Karpas-422 (cell line): ENCODE measurements at regions not wholly inside any gene's neighbourhood (a gene's known extent, or its start where the extent isn't known, plus 50 kb on each side); places are given as distances from the start of the nearest gene placed in this dataset.

ENCODE experiments used
- DNase-seq: peaks from one replicate; pipeline ENCODE4 v3.0.0-alpha.2; 2015
- H2AFZ ChIP-seq: fragments of 200-600 bp; sonication (generic); 2 replicates; pipeline ENCODE4 v1.6.1; 2014; ENCODE audit warnings: antibody characterized with exemption, low read length, mixed read lengths
- H3K27ac ChIP-seq: fragments of 200-600 bp; sonication (generic); 2 replicates; pipeline ENCODE4 v1.5.1; 2014; ENCODE audit warnings: mild to moderate bottlenecking, low read length, moderate library complexity
- H3K27me3 ChIP-seq: fragments of 200-600 bp; sonication (generic); 2 replicates; pipeline ENCODE4 v1.6.1; 2014; ENCODE audit warnings: low read length, mixed read lengths
- H3K36me3 ChIP-seq: fragments of 200-600 bp; sonication (generic); 2 replicates; pipeline ENCODE4 v1.6.1; 2014; ENCODE audit warnings: low read length, mixed read lengths; ENCODE audit not compliant: insufficient read depth
- H3K4me1 ChIP-seq: fragments of 200-600 bp; sonication (generic); 2 replicates; pipeline ENCODE4 v1.6.1; 2014; ENCODE audit warnings: mild to moderate bottlenecking, low read length, mixed read lengths
- H3K4me2 ChIP-seq: fragments of 200-600 bp; sonication (generic); 2 replicates; pipeline ENCODE4 v1.6.1; 2014; ENCODE audit warnings: low read length, low read depth, mild to moderate bottlenecking; ENCODE audit not compliant: poor library complexity, severe bottlenecking
- H3K4me3 ChIP-seq: fragments of 200-600 bp; sonication (generic); 2 replicates; pipeline ENCODE4 v1.5.1; 2014; ENCODE audit warnings: mild to moderate bottlenecking, antibody characterized with exemption, low read length, mixed read lengths
- H3K79me2 ChIP-seq: fragments of 200-600 bp; sonication (generic); 2 replicates; pipeline ENCODE4 v1.6.1; 2014; ENCODE audit warnings: mild to moderate bottlenecking, low read length, mixed read lengths
- H3K9ac ChIP-seq: fragments of 200-600 bp; sonication (generic); 2 replicates; pipeline ENCODE4 v1.6.0; 2014; ENCODE audit warnings: low read length
- H3K9me2 ChIP-seq: fragments of 200-600 bp; sonication (generic), shearing (Covaris generic); replicated peaks from 2 replicates; pipeline ENCODE4 v1.6.0; 2014; ENCODE audit warnings: mild to moderate bottlenecking, low read length, moderate library complexity; ENCODE audit not compliant: insufficient read depth
- H3K9me3 ChIP-seq: fragments of 300-700, 200-600 bp; sonication (generic); 2 replicates; pipeline ENCODE4 v1.6.1; 2014; ENCODE audit warnings: low read length, mixed read lengths
- H4K20me1 ChIP-seq: fragments of 200-600 bp; sonication (generic); 2 replicates; pipeline ENCODE4 v1.6.1; 2014; ENCODE audit warnings: mild to moderate bottlenecking, antibody characterized with exemption, low read length, low read depth; ENCODE audit not compliant: insufficient read depth

GRCh38 chr10:106487726-106488125 lies 676.8 kb downstream of the SORCS1 start:
- DNase-seq, result no peak
- H3K9me3 ChIP-seq, result peaks cover 24% of the 10 kb centered on the region
- H3K27ac ChIP-seq, result no peak overlapping the region
- H3K27me3 ChIP-seq, result no peaks in the 10 kb centered on the region
- no peak overlapping the region for H3K9ac ChIP-seq
- no peak overlapping the region for H2AFZ ChIP-seq
- no peaks in the 10 kb centered on the region for H3K36me3 ChIP-seq
- no peaks in the 10 kb centered on the region for H3K79me2 ChIP-seq
- no peaks in the 10 kb centered on the region for H4K20me1 ChIP-seq
- H3K4me3 ChIP-seq, result no peak overlapping the region
- H3K9me2 ChIP-seq, result no peaks in the 10 kb centered on the region
- H3K4me2 ChIP-seq, result no peak overlapping the region
- no peaks in the 10 kb centered on the region for H3K4me1 ChIP-seq

- Histone ChIP-seq H4K20me1 (no peaks in the 10 kb centered on the region), H2AFZ (no peak overlapping the region), H3K79me2 (no peaks in the 10 kb centered on the region), H3K9me2 (no peaks in the 10 kb centered on the region), H3K36me3 (no peaks in the 10 kb centered on the region), H3K27ac (no peak overlapping the region), H3K27me3 (no peaks in the 10 kb centered on the region), H3K4me3 (no peak overlapping the region), H3K9me3 (peaks cover 35% of the 10 kb centered on the region), H3K4me1 (no peaks in the 10 kb centered on the region), H3K9ac (no peak overlapping the region), H3K4me2 (no peak overlapping the region)
- no peak for DNase-seq
Observed at GRCh38 chr10:106481598-106482275, 682.8 kb downstream of the SORCS1 start.

GRCh38 chr10:106479636-106480035 lies 684.9 kb downstream of the SORCS1 start:
- Histone ChIP-seq H3K27me3 (no peaks in the 10 kb centered on the region), H3K4me1 (no peaks in the 10 kb centered on the region), H2AFZ (no peak overlapping the region), H3K9ac (no peak overlapping the region), H3K4me3 (no peak overlapping the region), H3K9me3 (peaks cover 25% of the 10 kb centered on the region), H4K20me1 (no peaks in the 10 kb centered on the region), H3K4me2 (no peak overlapping the region), H3K36me3 (no peaks in the 10 kb centered on the region), H3K9me2 (no peaks in the 10 kb centered on the region), H3K79me2 (no peaks in the 10 kb centered on the region), H3K27ac (no peak overlapping the region)
- DNase-seq, result no peak

GRCh38 chr10:106474876-106475275 lies 689.6 kb downstream of the SORCS1 start:
- Histone ChIP-seq H3K4me2 (no peak overlapping the region), H3K9me3 (peaks cover 18% of the 10 kb centered on the region), H3K27ac (no peak overlapping the region), H4K20me1 (no peaks in the 10 kb centered on the region), H3K79me2 (no peaks in the 10 kb centered on the region), H3K9me2 (no peaks in the 10 kb centered on the region), H3K36me3 (no peaks in the 10 kb centered on the region), H3K4me3 (no peak overlapping the region), H2AFZ (no peak overlapping the region), H3K4me1 (no peaks in the 10 kb centered on the region), H3K9ac (no peak overlapping the region), H3K27me3 (no peaks in the 10 kb centered on the region)
- no peak for DNase-seq

- no peaks in the 10 kb centered on the region for H3K9me2 ChIP-seq
- H3K9ac ChIP-seq, result no peak overlapping the region
- no peak overlapping the region for H3K4me3 ChIP-seq
- H4K20me1 ChIP-seq, result no peaks in the 10 kb centered on the region
- H2AFZ ChIP-seq, result no peak overlapping the region
- no peak overlapping the region for H3K4me2 ChIP-seq
- DNase-seq, result no peak
- no peaks in the 10 kb centered on the region for H3K27me3 ChIP-seq
- no peaks in the 10 kb centered on the region for H3K79me2 ChIP-seq
- no peak overlapping the region for H3K27ac ChIP-seq
- no peaks in the 10 kb centered on the region for H3K4me1 ChIP-seq
- peaks cover 12% of the 10 kb centered on the region for H3K9me3 ChIP-seq
- H3K36me3 ChIP-seq, result no peaks in the 10 kb centered on the region
Observed at GRCh38 chr10:106473129-106473685, 691.3 kb downstream of the SORCS1 start.

GRCh38 chr10:106467506-106467905 lies 697.0 kb downstream of the SORCS1 start:
- no peaks in the 10 kb centered on the region for H3K4me1 ChIP-seq
- H3K27ac ChIP-seq, result no peak overlapping the region
- no peak overlapping the region for H3K4me2 ChIP-seq
- no peaks in the 10 kb centered on the region for H4K20me1 ChIP-seq
- peaks cover 5% of the 10 kb centered on the region for H3K9me3 ChIP-seq
- no peaks in the 10 kb centered on the region for H3K79me2 ChIP-seq
- H3K9me2 ChIP-seq, result no peaks in the 10 kb centered on the region
- no peak overlapping the region for H3K9ac ChIP-seq
- no peak overlapping the region for H2AFZ ChIP-seq
- no peaks in the 10 kb centered on the region for H3K36me3 ChIP-seq
- no peaks in the 10 kb centered on the region for H3K27me3 ChIP-seq
- DNase-seq, result no peak
- H3K4me3 ChIP-seq, result no peak overlapping the region

GRCh38 chr10:106457522-106457921 lies 707.0 kb downstream of the SORCS1 start:
- Histone ChIP-seq H3K9me2 (no peaks in the 10 kb centered on the region), H3K9me3 (peaks cover 23% of the 10 kb centered on the region), H3K27me3 (no peaks in the 10 kb centered on the region), H3K27ac (no peak overlapping the region), H3K79me2 (no peaks in the 10 kb centered on the region), H3K9ac (no peak overlapping the region), H3K36me3 (no peaks in the 10 kb centered on the region), H4K20me1 (no peaks in the 10 kb centered on the region), H3K4me3 (no peak overlapping the region), H3K4me1 (no peaks in the 10 kb centered on the region), H3K4me2 (no peak overlapping the region), H2AFZ (no peak overlapping the region)
- DNase-seq, result no peak

GRCh38 chr10:106454233-106454632 lies 710.3 kb downstream of the SORCS1 start:
- Histone ChIP-seq H3K9me3 (peaks cover 41% of the 10 kb centered on the region), H2AFZ (no peak overlapping the region), H3K79me2 (no peaks in the 10 kb centered on the region), H3K9ac (no peak overlapping the region), H3K4me2 (no peak overlapping the region), H3K4me3 (no peak overlapping the region), H3K36me3 (no peaks in the 10 kb centered on the region), H3K27ac (no peak overlapping the region), H3K9me2 (no peaks in the 10 kb centered on the region), H4K20me1 (no peaks in the 10 kb centered on the region), H3K27me3 (no peaks in the 10 kb centered on the region), H3K4me1 (no peaks in the 10 kb centered on the region)
- DNase-seq, result no peak
